HG03064 (cell line): ENCODE measurements at regions not wholly inside any gene's neighbourhood (a gene's known extent, or its start where the extent isn't known, plus 50 kb on each side); places are given as distances from the start of the nearest gene placed in this dataset.

Experiments used
- ATAC-seq: cut with Tn5 transposase; IDR thresholded peaks from one replicate; pipeline ENCODE4 v1.9.1; 2021; ENCODE audit warnings: low read depth; ENCODE audit not compliant: unreplicated experiment

DNA sequence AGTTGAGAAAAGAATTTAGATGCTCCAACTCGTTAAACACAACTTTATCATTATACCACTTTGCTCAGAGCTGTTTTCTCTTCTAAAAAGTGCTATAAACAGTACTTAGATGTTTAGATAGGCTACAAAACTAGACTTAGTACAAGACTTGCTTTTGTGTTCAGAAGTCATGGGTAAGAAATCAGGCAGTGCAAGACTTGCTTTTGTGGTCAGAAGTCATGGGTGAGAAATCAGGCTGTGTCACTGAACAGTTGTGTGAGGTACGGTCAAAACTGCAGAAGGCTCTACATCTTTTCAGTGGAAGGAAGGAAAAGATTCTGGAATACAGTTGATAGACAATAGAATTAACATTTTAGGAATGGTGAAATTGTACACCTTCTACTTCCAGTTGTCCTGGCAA lies 239.7 kb downstream of the DNAJB9 start:
- ATAC-seq: no peak

DNA sequence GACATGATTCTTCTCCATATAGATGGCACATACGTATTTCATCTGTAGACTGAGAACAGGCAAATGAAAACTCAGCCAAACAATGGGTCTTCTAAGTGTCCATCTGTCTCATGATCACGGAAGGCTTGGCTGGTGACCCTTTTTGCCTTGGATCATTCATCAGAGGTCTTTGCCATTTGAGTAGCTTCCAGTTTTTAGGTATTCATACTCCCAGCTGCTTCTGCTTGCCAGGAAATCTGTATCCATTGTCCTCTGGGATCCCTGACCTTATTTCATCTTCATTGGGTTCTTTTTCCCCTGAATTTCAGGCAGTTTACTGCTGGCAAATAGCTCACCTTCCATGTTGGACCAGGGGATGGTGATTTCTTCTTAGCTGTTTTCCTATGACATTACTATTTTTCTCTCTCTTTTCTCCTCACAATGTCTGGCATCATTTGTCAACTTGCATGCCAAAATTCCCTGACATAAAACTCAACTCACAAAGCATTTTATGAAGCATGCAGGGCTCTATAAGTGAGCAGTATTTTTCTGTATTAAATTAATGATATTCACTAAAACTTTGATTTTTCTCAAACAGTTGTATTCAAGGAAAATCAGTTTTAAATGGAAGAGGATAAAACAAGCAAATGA lies 241.2 kb downstream of the DNAJB9 start:
- ATAC-seq: no peak

GRCh38 chr7:108813251-108814014 lies 243.8 kb downstream of the DNAJB9 start:
- ATAC-seq: no peak

DNA sequence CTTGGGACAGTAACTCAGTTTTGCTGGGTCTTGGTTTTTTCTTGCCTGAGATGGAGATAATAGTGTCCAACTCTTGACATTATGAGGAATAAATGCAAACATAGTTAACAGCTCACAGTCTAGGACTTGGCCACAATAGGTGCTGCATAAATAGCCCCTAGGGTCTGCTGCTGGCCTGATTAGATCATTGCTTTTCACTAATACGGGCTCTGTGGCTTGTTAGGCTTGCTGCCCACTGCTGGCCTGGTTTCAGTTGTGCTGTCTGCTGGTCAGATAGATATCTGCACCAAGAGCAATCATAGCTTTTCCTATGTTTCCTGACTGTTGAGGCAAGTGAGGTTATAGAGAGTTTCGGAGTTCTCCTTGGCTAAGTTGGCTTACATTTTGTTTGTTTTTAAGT lies 246.1 kb downstream of the DNAJB9 start:
- ATAC-seq: no peak

DNA sequence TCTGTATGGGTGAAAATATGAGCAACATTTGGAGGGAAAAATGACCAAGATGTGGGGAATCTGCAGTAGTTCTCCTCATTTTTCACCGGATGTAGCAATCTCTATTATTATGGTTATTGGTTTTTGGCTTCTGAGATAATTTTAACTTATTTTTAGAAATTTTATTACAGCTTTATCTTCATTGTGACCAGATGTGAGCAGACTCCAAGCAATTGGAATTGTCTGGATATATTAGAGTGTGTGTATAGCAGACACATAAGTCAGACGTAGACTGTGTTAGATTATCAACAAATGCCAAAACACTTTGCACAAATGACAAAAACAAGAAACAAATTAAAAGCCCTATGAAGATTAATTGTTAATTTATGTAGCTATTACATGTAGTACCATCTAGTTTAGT lies 249.1 kb downstream of the DNAJB9 start:
- ATAC-seq: no peak

DNA sequence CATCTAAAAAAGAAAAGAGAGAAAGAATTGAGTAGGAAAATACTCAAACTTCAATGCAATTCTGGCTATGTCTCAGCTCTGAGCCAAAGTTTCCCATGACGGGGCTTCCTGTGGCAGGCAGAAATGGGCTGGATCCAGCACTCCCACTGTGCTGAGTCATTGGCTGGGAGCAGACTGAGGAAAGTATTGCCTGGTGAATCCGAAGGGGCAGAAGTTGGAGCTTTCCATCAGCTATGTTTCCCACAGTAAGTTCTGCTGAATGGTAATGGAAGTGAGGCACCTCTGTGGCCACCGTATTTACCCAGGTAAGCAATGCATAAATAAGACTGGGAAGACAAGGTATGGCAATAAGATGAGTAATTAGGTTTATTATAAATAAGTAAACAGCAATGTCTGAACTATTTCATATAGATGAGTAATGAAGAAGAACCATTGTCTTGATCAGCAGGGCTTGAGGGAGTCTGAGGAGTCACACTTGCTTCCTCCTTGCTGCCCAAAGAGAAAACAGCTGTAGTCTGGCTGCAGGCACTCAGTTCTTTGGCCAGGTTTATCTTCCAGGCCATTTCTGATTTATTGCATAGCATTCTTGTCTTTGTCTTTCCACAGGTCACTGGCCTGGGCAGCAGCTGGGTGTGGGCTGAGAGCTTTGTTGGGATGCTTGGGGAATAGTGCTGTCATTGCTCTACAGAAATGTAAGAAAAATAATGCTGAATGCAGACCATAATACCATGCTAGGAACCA lies 255.3 kb downstream of the DNAJB9 start:
- ATAC-seq: no peak

DNA sequence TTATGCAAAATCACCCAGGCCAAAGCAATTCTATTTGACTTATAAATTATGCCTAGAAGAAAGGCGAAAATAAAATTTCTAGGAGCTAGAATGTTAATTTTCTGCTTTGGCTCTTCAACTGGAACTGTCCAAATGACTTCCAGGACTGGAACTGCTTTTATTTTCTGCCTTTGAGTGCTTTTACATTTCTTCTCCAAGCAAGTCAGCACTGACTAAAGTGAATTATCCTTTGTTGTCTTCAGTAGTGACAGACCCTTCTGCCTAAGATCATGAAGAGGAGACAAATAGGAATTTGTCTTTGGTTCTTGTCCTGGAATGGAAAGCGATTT lies 255.9 kb downstream of the DNAJB9 start:
- no peak for ATAC-seq

GRCh38 chr7:108836256-108836655 lies 266.6 kb downstream of the DNAJB9 start:
- no peak for ATAC-seq

- no peak for ATAC-seq
Measured at GRCh38 chr7:108838198-108838597, 268.5 kb downstream of the DNAJB9 start.

DNA sequence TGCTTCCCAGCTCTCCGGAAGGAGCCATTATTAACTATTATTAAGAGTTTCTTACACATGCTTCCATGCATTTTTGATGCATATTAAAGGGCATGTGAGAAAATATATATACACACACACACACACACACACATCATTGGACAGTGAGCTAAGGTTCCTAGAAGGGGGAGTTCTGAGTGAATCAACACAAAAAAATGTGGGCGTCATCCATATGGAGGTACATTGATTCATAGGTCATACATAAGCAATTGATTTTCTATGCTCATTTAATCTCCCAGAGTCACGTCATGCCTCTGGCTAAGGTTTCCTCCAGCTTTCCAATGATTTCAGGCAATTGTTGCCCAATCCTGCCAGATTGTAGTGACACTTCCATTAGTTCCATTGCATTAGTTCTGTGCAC lies 269.4 kb downstream of the DNAJB9 start:
- no peak for ATAC-seq

- no peak for ATAC-seq
Measured at GRCh38 chr7:108845951-108846350, 276.3 kb downstream of the DNAJB9 start.

- ATAC-seq: no peak
Measured at GRCh38 chr7:108846471-108846870, 276.8 kb downstream of the DNAJB9 start.

GRCh38 chr7:108848486-108848885 lies 278.8 kb downstream of the DNAJB9 start:
- ATAC-seq: no peak

GRCh38 chr7:108860615-108861014 lies 290.9 kb downstream of the DNAJB9 start:
- no peak for ATAC-seq

DNA sequence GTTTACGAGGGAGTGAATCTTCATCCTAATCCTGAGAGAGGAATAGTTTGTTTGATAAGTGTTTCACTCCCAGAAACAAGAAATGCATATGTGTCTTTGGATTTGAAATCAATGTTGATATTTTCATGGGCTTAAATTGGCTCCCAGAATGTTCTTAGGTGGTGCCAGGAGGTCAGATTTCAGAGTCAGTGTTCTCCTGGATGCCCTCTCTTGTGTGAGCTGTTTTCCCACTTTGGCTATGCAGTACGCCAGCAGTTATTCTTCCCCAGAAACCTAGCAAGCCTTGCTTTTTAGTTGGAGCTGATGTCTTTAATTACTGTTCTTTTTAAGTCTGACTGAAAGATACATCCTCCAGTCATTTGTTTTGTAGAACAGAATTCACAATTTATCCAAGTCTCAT lies 291.4 kb downstream of the DNAJB9 start:
- ATAC-seq: no peak

DNA sequence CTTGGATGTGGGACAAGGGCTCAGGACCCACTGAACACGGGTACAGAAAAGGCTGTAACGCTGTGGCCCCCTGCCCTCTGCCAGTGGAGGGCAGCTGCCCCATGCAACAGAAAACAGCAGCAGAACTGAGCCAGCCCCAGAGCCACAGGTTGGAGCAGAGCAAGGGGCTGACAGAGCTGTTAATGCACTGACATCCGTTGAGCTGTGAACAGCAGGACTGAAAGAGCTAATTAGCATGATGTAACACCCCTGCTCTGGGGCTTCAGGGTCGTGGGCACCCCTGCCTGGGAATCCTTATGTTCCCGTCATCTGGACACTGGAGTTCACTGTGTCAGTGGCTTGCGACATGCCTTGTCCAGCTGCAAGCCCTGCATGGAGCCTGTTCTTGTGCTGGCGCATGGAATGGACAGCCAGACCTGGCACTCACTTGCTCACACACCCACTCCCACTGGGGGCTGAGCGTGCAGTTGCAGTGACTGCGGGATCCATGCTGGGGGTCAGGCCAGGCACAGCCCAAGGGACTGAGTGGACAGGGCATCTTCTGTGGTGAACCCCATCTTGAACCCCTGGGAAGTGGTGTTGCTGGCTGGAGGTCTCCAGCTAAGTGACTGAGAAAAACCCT lies 293.7 kb downstream of the DNAJB9 start:
- ATAC-seq: no peak

- no peak for ATAC-seq
Measured at GRCh38 chr7:108869070-108869469, 299.4 kb downstream of the DNAJB9 start.

DNA sequence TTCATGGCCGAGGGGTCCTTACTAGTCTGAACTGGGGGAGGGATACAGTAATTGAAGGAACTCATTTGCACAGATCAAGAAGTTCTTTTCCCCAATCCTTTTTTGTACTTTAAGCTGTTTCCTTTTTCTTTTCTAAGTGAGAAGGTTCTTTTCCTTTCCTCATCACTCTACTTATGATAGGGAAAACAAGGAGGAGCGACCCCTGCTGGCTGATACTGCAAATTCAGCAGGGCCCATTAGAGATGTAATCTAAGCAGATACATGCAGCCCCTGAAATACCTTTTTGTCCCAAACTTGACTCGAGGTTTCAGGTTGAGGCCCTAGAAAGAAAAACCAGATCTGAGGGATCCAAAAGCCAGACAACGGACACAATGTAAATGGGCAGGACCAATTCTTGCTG lies 305.5 kb downstream of the DNAJB9 start:
- ATAC-seq: no peak

DNA sequence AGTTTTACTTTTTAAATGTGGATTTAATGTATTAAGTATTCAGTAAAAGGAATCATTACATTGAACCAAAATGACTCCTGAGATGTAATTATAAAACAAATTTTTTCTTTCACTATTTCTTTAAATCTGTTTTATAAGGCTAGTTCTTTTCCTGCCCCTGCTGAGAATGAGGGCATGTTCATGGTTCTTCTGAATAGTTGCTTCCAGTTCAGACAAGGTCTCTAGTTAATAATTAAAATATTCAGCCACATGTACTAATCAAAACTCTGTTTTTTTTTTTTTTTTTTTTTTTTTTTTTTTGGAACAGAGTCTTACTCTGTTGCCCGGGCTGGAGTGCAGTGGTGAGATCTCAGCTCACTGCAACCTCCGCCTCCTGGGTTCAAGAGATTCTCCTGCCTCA lies 321.2 kb downstream of the DNAJB9 start:
- no peak for ATAC-seq

GRCh38 chr7:108908456-108908855 lies 338.8 kb downstream of the DNAJB9 start:
- no peak for ATAC-seq

DNA sequence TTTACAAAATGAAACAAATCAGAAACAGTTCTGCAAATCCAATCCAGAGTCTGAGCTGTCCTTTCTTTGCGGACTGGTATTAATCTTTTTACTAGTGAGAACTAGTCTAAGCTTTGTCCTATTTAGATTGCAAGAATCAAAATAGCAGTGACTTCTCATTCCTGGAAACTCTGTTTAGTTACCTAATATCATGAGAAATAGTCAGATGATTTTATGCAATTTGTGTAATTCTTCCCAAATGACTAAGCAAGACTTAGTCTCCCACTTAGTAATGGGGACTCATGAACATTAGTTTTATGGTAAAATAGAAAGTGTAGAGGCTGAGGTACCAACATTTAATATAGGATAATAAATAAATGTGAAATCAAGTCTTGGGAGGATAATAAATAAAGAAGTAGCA lies 341.3 kb downstream of the DNAJB9 start:
- ATAC-seq: no peak
